ENCODE measurements at regions not wholly inside any gene's neighbourhood (a gene's known extent, or its start where the extent isn't known, plus 50 kb on each side); places are given as distances from the start of the nearest gene placed in this dataset.

DNA sequence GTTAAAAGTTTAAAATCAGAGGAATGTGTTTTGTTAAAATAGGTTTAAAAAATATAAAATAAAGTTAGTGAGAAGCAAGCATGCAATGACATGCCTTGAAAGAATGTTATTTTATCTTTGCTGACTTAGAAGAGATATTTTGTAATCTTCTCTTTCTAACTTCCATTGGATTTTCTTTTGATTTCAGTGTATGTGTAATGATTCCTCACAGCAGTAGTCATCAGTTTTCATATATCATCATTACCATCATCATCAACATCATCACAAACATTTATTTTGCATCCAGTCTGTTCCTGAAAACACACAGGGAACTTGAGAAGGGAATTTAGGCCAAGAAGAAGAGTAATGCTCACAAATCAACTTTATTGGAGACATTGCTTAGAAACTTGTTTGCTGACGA lies 699.6 kb downstream of the TAF11L14 start:
- ChIA-PET CTCF (no interaction called here), POLR2A (no interaction called here)
- Mint-ChIP-seq H3K27me3 (ENCODE audit: insufficient read depth, unreplicated experiment) (peaks cover 4% of the 10 kb centered on the region), H3K4me3 (ENCODE audit: unreplicated experiment) (no peak overlapping the region), H3K27ac (ENCODE audit: unreplicated experiment) (no peak overlapping the region), H3K9me3 (ENCODE audit: unreplicated experiment) (no peaks in the 10 kb centered on the region), H3K36me3 (ENCODE audit: insufficient read depth, unreplicated experiment) (no peaks in the 10 kb centered on the region), H3K4me1 (ENCODE audit: low read depth, unreplicated experiment) (no peaks in the 10 kb centered on the region)
- DNase-seq, result no peak
- intact Hi-C loops (cut with micrococcal nuclease; ENCODE audit: unreplicated experiment), result no loop called here
- Histone ChIP-seq H3K36me3 (ENCODE audit: control insufficient read depth, insufficient read depth, low read length) (no peaks in the 10 kb centered on the region), H3K9me3 (no peaks in the 10 kb centered on the region), H3K27me3 (replicated peaks; ENCODE audit: control insufficient read depth, insufficient read depth, low read length) (no peaks in the 10 kb centered on the region), H3K4me1 (no peaks in the 10 kb centered on the region), H3K4me3 (ENCODE audit: low read depth, low read length) (no peak overlapping the region)
- BruUV-seq (replicated peaks), result no TSS peak
- TF ChIP-seq, protein P1, sequence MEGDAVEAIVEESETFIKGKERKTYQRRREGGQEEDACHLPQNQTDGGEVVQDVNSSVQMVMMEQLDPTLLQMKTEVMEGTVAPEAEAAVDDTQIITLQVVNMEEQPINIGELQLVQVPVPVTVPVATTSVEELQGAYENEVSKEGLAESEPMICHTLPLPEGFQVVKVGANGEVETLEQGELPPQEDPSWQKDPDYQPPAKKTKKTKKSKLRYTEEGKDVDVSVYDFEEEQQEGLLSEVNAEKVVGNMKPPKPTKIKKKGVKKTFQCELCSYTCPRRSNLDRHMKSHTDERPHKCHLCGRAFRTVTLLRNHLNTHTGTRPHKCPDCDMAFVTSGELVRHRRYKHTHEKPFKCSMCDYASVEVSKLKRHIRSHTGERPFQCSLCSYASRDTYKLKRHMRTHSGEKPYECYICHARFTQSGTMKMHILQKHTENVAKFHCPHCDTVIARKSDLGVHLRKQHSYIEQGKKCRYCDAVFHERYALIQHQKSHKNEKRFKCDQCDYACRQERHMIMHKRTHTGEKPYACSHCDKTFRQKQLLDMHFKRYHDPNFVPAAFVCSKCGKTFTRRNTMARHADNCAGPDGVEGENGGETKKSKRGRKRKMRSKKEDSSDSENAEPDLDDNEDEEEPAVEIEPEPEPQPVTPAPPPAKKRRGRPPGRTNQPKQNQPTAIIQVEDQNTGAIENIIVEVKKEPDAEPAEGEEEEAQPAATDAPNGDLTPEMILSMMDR (IDR thresholded peaks at IDR 0.05; ENCODE audit: insufficient read depth in 1 of 2, low read depth in 1 of 2, low read length in 1 of 2, severe bottlenecking in 1 of 2, unreplicated experiment in 1 of 2), result no peak

DNA sequence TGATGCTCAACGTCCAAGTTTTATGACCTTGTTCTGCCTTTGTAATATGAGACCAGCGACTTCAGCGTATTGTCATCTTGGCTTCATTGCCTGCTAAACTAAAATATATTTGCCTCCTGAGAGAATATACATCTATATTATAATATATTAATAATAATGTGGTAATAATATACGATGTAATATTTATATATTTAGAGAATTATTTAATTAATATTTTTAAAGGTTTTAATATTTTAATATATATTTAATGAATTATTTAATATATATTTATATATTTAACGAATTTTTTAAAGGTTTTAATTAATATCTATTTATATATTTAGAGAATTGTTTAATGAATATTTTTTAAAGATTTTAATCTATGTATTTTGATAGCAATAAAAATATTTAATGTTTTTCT lies 700.7 kb downstream of the TAF11L14 start:
- Mint-ChIP-seq H3K9me3 (ENCODE audit: unreplicated experiment) (no peaks in the 10 kb centered on the region), H3K27me3 (ENCODE audit: insufficient read depth, unreplicated experiment) (peaks cover 4% of the 10 kb centered on the region), H3K4me3 (ENCODE audit: unreplicated experiment) (no peak overlapping the region), H3K4me1 (ENCODE audit: low read depth, unreplicated experiment) (no peaks in the 10 kb centered on the region), H3K36me3 (ENCODE audit: insufficient read depth, unreplicated experiment) (no peaks in the 10 kb centered on the region), H3K27ac (ENCODE audit: unreplicated experiment) (no peak overlapping the region)
- CTCF ChIA-PET, result no interaction called here
- Histone ChIP-seq H3K36me3 (ENCODE audit: control insufficient read depth, insufficient read depth, low read length) (no peaks in the 10 kb centered on the region), H3K4me3 (ENCODE audit: low read depth, low read length) (no peak overlapping the region), H3K4me1 (no peaks in the 10 kb centered on the region), H3K9me3 (no peaks in the 10 kb centered on the region), H3K27me3 (replicated peaks; ENCODE audit: control insufficient read depth, insufficient read depth, low read length) (no peaks in the 10 kb centered on the region)
- intact Hi-C loops (cut with micrococcal nuclease; ENCODE audit: unreplicated experiment), result no loop called here
- POLR2A ChIA-PET, result no interaction called here
- no TSS peak for BruUV-seq (replicated peaks)
- DNase-seq, result no peak
- TF ChIP-seq, protein P1 (IDR thresholded peaks at IDR 0.05; ENCODE audit: insufficient read depth in 1 of 2, low read depth in 1 of 2, low read length in 1 of 2, severe bottlenecking in 1 of 2, unreplicated experiment in 1 of 2), result no peak

GRCh38 chr5:18354828-18355227 lies 720.6 kb downstream of the TAF11L14 start:
- ChIA-PET POLR2A (no interaction called here), CTCF (no interaction called here)
- H3K9me3 ChIP-seq, result no peaks in the 10 kb centered on the region
- no peak overlapping the region for H3K4me3 ChIP-seq (ENCODE audit: low read depth, low read length)
- H3K4me1 Mint-ChIP-seq (ENCODE audit: low read depth, unreplicated experiment), result no peaks in the 10 kb centered on the region
- BruUV-seq (replicated peaks), result no TSS peak
- H3K9me3 Mint-ChIP-seq (ENCODE audit: unreplicated experiment), result no peaks in the 10 kb centered on the region
- no peak overlapping the region for H3K4me3 Mint-ChIP-seq (ENCODE audit: unreplicated experiment)
- TF ChIP-seq, protein P1 (IDR thresholded peaks at IDR 0.05; ENCODE audit: insufficient read depth in 1 of 2, low read depth in 1 of 2, low read length in 1 of 2, severe bottlenecking in 1 of 2, unreplicated experiment in 1 of 2), result no peak
- no peaks in the 10 kb centered on the region for H3K36me3 ChIP-seq (ENCODE audit: control insufficient read depth, insufficient read depth, low read length)
- DNase-seq, result no peak
- no peaks in the 10 kb centered on the region for H3K36me3 Mint-ChIP-seq (ENCODE audit: insufficient read depth, unreplicated experiment)
- intact Hi-C loops (cut with micrococcal nuclease; ENCODE audit: unreplicated experiment), result no loop called here
- no peak overlapping the region for H3K27ac Mint-ChIP-seq (ENCODE audit: unreplicated experiment)
- H3K4me1 ChIP-seq, result no peaks in the 10 kb centered on the region
- no peaks in the 10 kb centered on the region for H3K27me3 ChIP-seq (replicated peaks; ENCODE audit: control insufficient read depth, insufficient read depth, low read length)
- no peaks in the 10 kb centered on the region for H3K27me3 Mint-ChIP-seq (ENCODE audit: insufficient read depth, unreplicated experiment)
